Tibial nerve (tissue), 4 donors: ENCODE measurements at regions not wholly inside any gene's neighbourhood (a gene's known extent, or its start where the extent isn't known, plus 50 kb on each side); places are given as distances from the start of the nearest gene placed in this dataset. TPM values are rescaled to one million over a fixed set of nuclear protein-coding genes. Genes with fewer than 3 reads are reported as not detected.

Source experiments
- DNase-seq, 2 donors: peaks; one replicate each; pipeline ENCODE4 v3.0.0-alpha.2; 2019; ENCODE audit warnings: low spot score in 2 of 2
- H3K27ac ChIP-seq, 4 donors: fragments of 200-600 bp; sonication (generic) in 3 of 4; one replicate each; pipeline ENCODE4 v1.5.1; 2017 to 2019; ENCODE audit warnings: mild to moderate bottlenecking in 1 of 4
- H3K27me3 ChIP-seq, 2 donors: fragments of 200-600 bp; sonication (generic) in 1 of 2; one replicate each; pipeline versions ENCODE4 v1.5.1 to v1.6.0; 2017 to 2019
- H3K36me3 ChIP-seq, 3 donors: fragments of 200-600 bp; sonication (generic); one replicate each; pipeline ENCODE4 v1.5.1; 2018 to 2019
- H3K4me1 ChIP-seq, 4 donors: fragments of 200-600 bp; sonication (generic) in 3 of 4; one replicate each; pipeline ENCODE4 v1.5.1; 2017 to 2019
- H3K4me3 ChIP-seq, 4 donors: fragments of 200-600 bp; sonication (generic) in 3 of 4; one replicate each; pipeline ENCODE4 v1.5.1; 2017 to 2019; ENCODE audit warnings: mild to moderate bottlenecking in 1 of 4, moderate library complexity in 1 of 4
- H3K9me3 ChIP-seq, 4 donors: fragments of 200-600 bp; sonication (generic) in 3 of 4; one replicate each; pipeline ENCODE4 v1.5.1; 2017 to 2019
- EP300 ChIP-seq, 2 donors: sonication (generic); formaldehyde crosslinking; IDR thresholded peaks; one replicate each; pipeline ENCODE4 v1.6.1; 2017; ENCODE audit warnings: antibody characterized with exemption in 2 of 2, mild to moderate bottlenecking in 1 of 2
- POLR2A ChIP-seq, 2 donors: fragments of 450-650 bp; IDR thresholded peaks; one replicate each; pipeline ENCODE4 v1.6.1; 2017; ENCODE audit warnings: antibody characterized with exemption in 2 of 2, mild to moderate bottlenecking in 2 of 2, moderate library complexity in 2 of 2
- WGBS, 2 donors: methylation state at CpG; one replicate each; pipeline ENCODE4 v1.1.5; 2018; 5-methylcytosine and 5-hydroxymethylcytosine counted together
- small RNA-seq: library from RNA; depleted of rRNA; stranded (forward); fragments of <200 nt; gene quantifications from one replicate; pipeline ENCODE3, GENCODE V24; 2016
- TF ChIP-seq, protein P1 (sequence below), 5 experiments: fragments of 200-600 bp in 3 of 5; fragments of 450-650 bp in 2 of 5; sonication (generic) in 3 of 5; IDR thresholded peaks; one replicate each; pipeline ENCODE4 v1.5.1; 2016 to 2019; ENCODE audit warnings: antibody characterized with exemption in 5 of 5, mild to moderate bottlenecking in 3 of 5, moderate library complexity in 2 of 5

DNA sequence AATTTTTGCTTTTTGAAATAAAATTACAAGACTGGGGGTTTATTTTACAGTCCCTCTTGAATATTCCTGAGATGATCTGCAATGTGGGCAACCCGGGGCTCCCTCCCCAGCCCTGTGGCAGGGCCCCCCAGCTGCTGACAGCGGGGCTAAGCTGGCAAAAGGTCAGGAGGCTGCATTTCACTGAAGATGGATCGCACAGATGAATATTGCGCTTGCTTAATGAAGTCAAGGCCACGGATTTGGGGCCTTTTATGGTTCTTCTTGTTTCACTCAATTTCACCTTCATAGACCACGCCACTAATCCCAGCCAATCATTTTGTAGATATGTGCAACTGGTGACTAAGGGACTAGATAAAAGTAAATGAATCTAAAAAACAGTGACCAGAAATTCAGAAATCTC lies 50.8 kb upstream of the SLC22A15 start:
- Histone ChIP-seq H3K27me3 (no peaks in the 10 kb centered on the region), H3K4me1 (peaks cover 0 to 10% (median 0%) of the 10 kb centered on the region in 4 donors), H3K36me3 (no peaks in the 10 kb centered on the region), H3K9me3 (no peaks in the 10 kb centered on the region), H3K4me3 (no peak overlapping the region), H3K27ac (no peak overlapping the region)
- no peak for DNase-seq
- WGBS, 2 donors = 57 to 59% methylated on average over 6 of the region's 6 CpGs
- TF ChIP-seq POLR2A (IDR thresholded peaks at IDR 0.05) = no peak
- TF ChIP-seq EP300 (IDR thresholded peaks at IDR 0.05) = no peak
- TF ChIP-seq, protein P1, sequence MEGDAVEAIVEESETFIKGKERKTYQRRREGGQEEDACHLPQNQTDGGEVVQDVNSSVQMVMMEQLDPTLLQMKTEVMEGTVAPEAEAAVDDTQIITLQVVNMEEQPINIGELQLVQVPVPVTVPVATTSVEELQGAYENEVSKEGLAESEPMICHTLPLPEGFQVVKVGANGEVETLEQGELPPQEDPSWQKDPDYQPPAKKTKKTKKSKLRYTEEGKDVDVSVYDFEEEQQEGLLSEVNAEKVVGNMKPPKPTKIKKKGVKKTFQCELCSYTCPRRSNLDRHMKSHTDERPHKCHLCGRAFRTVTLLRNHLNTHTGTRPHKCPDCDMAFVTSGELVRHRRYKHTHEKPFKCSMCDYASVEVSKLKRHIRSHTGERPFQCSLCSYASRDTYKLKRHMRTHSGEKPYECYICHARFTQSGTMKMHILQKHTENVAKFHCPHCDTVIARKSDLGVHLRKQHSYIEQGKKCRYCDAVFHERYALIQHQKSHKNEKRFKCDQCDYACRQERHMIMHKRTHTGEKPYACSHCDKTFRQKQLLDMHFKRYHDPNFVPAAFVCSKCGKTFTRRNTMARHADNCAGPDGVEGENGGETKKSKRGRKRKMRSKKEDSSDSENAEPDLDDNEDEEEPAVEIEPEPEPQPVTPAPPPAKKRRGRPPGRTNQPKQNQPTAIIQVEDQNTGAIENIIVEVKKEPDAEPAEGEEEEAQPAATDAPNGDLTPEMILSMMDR (IDR thresholded peaks at IDR 0.05) = no peak

Small RNAs in the stretch of these regions (small RNA-seq; reads per million reads assigned to genes)
- not detected for gene AL357137.1
